ENCODE measurements at regions not wholly inside any gene's neighbourhood (a gene's known extent, or its start where the extent isn't known, plus 50 kb on each side); places are given as distances from the start of the nearest gene placed in this dataset.
"Not testable (repeated sequence)": the region's sequence is repeated elsewhere in the genome, so short reads cannot be mapped to it uniquely, and the experiment has no call there.

- DNase-seq (ENCODE audit: low read depth) = no peak
Measured at GRCh38 chr12:86521870-86522269, 265.7 kb upstream of the MGAT4C start.

- DNase-seq (ENCODE audit: low read depth) = no peak
Measured at GRCh38 chr12:86513226-86513625, 257.0 kb upstream of the MGAT4C start.

GRCh38 chr12:86496595-86496994 lies 240.4 kb upstream of the MGAT4C start:
- DNase-seq (ENCODE audit: low read depth) = peak; percentile 50

GRCh38 chr12:86484473-86484872 lies 228.3 kb upstream of the MGAT4C start:
- no peak for DNase-seq (ENCODE audit: low read depth)

GRCh38 chr12:86473231-86473630 lies 217.0 kb upstream of the MGAT4C start:
- DNase-seq (ENCODE audit: low read depth) = no peak

DNA sequence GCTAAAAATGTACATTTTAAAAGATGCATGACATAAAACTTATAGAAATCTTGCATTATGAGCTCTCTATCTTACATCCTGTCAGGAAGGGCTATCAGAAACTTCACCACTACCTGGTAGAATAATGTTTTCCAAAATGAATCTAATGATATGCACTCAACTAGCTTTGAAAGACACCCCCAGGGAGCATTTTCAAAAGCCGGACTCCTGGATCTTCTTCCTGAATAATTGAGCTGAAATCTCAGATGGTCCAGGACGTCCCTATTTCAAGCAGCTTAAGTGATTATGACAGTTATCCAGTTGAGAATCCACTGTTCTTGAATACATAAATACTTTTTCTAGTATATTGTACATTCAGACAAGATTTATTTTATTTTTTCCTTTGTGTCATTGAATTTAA lies 200.6 kb upstream of the MGAT4C start:
- DNase-seq (ENCODE audit: low read depth) = no peak

GRCh38 chr12:86456241-86456640 lies 200.1 kb upstream of the MGAT4C start:
- no peak for DNase-seq (ENCODE audit: low read depth)

GRCh38 chr12:86445356-86445755 lies 189.2 kb upstream of the MGAT4C start:
- no peak for DNase-seq (ENCODE audit: low read depth)

DNA sequence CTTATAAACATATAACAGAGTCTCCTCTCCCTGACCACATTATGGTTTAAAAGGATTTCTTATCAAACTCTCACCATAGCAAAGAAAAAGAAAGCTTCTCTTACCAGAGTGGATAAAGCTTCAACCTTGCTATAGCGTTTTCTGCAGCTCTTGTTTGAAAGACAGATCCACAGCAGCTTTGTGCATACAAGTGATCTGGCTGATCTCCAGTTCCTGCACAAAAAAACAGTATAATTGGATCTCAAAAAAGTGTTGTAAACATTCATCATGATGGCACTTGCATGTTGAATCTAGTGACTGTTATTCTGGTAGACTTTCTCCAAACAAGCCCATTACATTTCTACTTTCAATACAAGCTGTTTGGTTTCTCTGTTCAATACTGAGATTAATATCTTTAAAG lies 178.9 kb upstream of the MGAT4C start:
- no peak for DNase-seq (ENCODE audit: low read depth)

DNA sequence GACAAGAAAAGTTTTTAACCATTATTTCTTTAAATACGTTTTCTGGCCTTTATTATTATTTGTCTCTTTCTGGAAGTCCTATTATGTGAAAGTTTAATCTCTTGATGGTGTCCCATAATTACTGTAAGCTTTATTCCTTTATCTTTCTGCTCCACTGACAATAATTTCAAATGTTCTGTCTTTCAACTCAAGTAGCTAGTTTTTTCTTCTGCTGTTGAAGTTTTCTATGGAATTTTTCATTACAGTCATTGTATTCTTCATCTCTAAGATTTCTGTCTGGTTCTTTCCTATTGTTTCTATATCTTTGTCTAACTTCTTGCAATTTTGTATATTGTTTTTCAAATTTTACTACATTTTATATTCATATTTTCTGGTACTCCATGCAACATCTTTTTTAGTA lies 173.6 kb upstream of the MGAT4C start:
- peak; percentile 5 for DNase-seq (ENCODE audit: low read depth)

DNA sequence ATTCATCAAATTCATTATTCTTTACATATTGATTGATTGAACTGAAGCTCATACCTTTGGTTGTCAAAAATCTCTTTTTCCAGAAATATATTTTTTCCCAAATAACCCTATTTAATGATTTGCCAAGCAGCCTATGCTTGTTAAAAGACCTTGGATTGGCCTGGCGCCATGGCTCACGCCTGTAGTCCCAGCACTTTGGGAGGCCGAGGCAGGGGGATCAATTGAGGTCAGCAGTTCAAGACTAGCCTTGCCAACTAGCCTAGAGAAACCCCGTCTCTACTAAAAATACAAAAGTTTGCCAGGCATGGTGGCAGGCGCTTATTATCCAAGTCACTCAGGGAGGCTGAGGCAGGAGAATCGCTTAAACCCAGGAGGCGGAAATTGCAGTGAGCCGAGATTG lies 165.1 kb upstream of the MGAT4C start:
- DNase-seq (ENCODE audit: low read depth) = no peak

- no peak for DNase-seq (ENCODE audit: low read depth)
Measured at GRCh38 chr12:86414201-86414600, 158.0 kb upstream of the MGAT4C start.

DNA sequence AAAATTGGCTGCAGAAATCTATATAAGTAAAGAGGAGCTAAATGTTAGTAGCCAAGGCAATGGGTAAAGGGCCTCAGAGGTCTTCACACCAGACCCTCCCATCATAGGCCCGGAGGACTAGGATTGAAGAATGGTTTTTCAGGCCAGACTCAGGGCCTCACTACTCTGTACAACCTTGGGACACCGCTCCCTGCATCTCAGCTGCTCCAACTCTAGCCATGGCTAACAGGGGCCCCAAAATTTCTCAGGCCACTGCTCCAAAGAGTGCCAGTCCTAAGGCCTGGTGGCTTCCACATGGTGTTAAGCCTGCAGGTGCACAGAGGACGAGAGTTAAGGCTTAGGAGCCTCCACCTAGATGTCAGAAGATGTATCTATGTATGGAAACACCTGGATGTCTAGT lies 155.5 kb upstream of the MGAT4C start:
- DNase-seq (ENCODE audit: low read depth) = no peak

- DNase-seq (ENCODE audit: low read depth) = no peak
Measured at GRCh38 chr12:86407620-86408208, 151.5 kb upstream of the MGAT4C start.

GRCh38 chr12:86389949-86390348 lies 133.8 kb upstream of the MGAT4C start:
- peak; percentile 58 for DNase-seq (ENCODE audit: low read depth)

DNA sequence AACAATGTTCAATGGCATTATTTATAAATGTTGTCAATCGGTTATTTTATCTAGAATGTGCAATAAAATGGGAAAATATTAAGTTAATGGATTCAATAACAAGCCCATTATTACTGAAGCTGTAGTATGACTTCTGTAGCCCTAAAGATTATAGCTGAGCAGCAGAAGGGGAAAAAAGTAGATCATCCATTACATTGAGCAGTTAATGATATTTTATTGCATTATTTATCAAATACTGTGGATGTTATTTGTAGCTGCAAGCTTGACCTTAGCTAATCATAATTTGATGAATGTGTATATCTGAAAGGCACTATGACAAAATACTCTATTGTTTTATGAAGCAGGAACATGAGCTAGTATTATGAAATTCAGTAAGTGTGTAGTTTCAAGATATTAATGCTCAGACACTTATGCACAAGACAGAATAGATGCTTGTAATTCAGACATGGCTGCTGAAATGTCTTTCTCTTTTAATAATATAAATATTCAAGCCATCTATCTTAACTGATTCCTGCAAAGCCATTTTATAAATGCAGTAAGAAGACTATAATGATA lies 131.5 kb upstream of the MGAT4C start:
- DNase-seq (ENCODE audit: low read depth) = no peak

DNA sequence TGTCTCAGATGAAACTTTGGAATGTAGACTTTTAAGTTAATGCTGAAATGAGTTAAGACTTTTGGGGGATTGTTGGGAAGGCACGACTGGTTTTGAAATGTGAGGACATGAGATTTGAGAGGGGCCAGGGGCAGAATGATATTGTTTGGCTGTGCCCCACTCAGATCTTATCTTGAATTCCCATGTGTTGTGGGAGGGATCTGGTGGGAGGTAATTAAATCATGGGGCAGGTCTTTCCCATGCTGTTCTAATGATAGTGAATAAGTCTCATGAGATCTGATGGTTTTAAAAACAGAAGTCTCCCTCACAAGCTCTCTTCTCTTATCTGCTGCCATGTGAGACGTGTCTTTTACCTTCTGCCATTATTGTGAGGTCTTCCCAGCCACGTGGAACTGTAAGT lies 127.6 kb upstream of the MGAT4C start:
- DNase-seq (ENCODE audit: low read depth) = not testable (repeated sequence)

DNA sequence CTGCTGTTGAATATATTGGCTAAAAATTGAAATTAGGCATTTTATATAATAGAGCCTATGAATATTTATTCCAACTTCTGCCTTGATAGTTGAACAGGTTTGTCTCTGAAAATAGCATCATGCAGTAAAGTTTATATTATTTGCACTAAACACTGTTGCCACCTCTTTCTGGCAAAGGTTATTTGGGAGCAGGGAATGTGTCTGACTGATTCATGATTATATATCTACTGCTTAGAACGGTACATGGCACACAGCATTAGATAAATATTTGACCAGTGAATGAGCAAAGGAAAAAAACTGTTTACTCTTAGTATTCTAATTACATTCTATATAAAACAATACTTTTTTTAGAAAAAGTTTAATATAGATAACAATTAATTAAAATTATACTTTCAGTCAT lies 123.1 kb upstream of the MGAT4C start:
- no peak for DNase-seq (ENCODE audit: low read depth)

DNA sequence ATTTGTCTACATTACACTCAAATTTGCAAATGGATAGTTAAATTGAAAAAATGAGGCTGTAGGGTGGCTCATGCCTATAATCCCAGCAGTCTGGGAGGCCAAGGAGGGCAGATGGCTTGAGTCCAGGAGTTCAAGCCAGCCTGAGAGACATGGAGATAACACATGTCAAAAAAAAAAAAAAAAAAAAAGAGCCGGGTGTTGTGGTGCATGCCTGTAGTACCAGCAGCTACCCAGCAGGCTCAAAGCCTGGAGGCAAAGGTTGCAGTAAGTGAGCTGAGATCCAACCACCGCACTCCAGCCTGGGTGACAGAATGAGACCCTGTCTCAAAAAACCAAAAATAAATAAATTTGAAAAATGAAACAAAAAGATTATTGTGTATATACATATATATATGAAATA lies 119.9 kb upstream of the MGAT4C start:
- peak; percentile 20 for DNase-seq (ENCODE audit: low read depth)

- DNase-seq (ENCODE audit: low read depth) = no peak
Measured at GRCh38 chr12:86373813-86374212, 117.6 kb upstream of the MGAT4C start.

GRCh38 chr12:86367137-86367536 lies 110.9 kb upstream of the MGAT4C start:
- DNase-seq (ENCODE audit: low read depth) = no peak

- DNase-seq (ENCODE audit: low read depth) = peak; percentile 8
Measured at GRCh38 chr12:86349196-86349595, 93.0 kb upstream of the MGAT4C start.

- no peak for DNase-seq (ENCODE audit: low read depth)
Measured at GRCh38 chr12:86333955-86334522, 77.8 kb upstream of the MGAT4C start.

All from myocyte (in vitro differentiated cells).